ENCODE measurements at regions not wholly inside any gene's neighbourhood (a gene's known extent, or its start where the extent isn't known, plus 50 kb on each side); places are given as distances from the start of the nearest gene placed in this dataset.
"Not testable (repeated sequence)": the region's sequence is repeated elsewhere in the genome, so short reads cannot be mapped to it uniquely, and the experiment has no call there.

DNA sequence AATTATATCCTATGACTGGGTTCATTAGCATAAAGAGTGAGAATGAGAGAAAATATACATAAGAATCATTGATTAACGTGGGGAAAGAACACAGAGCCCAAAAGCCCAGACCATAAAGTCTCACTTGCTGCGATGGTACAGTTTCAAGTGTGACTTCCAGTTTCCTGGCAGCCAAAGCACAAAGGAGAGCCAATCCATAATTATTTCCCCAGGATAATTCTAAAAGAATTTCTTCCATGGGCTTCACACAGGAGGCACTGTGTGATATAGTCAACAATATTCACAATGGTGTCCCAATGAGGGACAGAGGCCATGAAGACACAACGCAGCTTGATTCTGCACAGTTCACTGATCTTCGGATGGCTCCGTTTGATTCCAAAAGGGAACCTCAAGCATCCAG, 321.6 kb downstream of the PLPP3 start:
- DNase-seq, result no peak

DNA sequence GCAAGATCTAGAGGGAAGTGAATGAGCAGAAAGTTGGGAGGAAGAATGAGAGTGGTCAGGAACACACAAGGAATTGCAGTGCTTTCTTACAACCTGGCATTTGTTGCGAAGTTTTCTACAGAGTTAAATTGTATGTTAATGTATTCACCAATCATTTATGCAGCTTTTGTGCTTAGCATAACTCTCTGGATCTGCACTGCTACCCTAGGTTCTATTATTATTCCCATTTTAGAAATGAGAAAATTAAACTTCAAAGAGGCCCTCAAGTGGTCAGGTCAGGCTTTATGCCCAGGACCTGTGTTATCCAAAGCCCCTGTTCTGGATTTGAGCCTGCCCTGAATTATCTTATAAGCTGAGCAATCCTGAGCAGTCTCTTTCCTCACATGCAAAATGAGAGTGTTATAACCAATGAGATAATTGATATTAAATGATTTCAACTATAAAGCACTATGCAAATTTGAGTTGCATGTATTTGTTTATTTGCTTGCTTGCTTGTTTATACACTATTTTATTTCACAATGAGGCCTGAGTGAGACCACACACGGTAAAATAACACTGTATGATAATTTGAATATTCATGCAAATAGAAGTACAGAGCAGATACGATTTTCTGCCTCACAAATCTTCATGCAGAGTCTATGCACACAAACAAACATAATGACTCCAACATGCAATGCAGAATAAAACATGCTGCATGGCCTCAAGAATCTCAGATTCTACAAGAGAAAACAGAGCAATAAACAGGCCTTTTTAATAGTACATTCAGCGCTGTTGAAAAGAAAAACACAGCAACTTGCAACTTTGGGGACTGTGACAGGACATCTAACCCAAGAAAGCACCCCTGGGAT, 323.0 kb downstream of the PLPP3 start:
- DNase-seq, result no peak

DNA sequence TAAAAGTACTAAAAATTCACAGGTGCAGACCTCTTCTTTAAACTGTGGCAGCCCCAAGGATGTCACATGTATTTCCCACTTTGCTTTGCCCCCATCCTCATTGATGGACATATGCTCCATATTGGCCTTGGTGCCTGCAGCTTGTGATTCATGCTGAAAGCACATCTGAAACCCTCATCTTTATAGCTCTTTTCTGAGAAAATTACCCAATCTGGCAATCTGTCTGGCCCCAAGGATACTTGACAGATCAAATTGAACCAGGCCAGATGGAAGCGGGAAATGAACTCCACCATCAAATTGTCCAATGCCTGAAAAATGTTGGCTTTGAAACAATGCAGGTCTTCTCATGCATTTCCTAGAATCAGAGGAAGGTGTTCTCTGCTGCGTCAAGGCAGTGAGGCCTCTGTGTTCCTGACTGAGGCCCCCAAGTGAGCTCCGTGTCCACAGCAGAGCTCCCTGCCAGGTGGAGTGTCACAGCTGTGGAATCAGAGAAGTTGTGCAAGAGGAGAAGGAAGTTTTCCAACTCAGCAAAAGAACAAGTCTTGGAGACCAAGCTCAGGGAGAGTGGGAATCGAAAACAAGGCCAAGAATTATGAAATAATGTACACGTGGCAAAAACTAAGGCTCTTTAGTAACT, 323.7 kb downstream of the PLPP3 start:
- DNase-seq, result no peak

DNA sequence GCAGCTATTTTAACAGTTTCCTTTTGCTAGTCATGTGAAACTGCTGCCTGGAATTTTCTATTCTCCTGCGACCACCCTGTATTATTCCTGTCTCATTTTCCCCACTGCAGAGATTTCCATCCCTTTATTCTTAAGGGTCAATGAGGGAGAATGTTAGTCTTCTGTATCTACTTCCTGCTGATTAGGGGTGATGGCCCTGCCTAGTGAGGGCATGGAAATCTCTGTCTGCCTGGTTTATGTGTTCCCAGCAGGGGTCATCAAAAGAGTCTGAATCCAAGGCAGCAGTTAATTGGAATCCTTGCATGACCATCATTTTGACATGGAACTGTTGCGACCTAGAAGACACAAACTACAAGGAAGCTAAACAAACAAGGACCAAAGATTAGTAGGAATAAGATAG, 325.2 kb downstream of the PLPP3 start:
- no peak for DNase-seq

DNA sequence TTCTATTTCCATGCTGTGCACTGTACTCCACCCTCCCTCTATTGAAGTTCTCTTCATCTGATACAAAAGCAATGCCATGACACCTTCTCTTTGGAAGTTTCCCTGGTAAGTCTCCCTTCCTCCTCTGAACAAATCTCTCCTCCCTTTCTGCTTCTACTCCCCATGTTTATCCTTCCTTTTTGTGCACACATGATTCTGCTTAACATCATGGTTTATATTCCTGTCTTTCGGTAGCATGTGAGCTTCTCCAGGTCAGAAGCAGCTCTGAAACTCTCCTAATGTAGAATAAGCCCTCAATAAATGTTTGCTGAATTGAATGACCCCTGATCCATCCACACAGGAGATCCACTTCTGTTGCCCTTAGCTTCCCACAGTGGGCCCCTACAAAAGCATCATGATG, 328.6 kb downstream of the PLPP3 start:
- DNase-seq, result no peak

DNA sequence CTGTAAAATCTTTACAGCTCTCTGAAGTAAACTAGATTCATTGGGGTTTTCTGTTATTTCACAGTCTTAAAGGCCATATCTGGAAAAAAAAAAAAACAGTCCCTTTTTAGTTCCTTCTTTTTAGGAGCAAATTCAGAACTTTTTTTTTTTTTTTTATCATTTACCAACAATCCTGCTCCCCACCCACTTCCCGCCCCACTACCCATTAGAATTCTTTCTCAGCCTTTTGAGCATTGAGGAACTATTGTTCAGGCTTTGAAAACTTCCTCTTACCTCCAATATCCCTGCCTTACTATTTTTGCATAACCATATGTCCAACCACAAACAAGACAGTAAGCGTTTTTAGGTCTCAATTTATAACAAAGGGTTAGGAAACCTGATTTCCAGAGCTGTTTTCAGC, 330.1 kb downstream of the PLPP3 start:
- DNase-seq, result no peak

DNA sequence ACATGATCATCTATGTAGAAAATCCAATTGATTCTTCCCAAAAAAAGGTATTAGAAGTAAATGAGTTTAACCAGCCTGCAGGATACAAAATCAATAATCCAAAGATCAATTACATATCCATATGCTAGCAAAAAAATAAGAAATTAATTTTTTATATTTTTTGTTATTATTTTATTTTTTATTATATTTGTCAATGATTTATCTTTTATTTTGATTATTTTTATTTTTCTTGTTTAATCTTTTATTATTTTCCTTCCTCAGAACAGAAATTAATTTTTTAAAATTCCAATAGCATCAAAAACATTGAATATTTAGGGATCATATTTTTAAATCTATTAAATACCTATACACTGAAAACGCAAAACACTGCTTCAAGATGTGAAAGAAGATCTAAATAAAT, 331.2 kb downstream of the PLPP3 start:
- DNase-seq, result no peak

DNA sequence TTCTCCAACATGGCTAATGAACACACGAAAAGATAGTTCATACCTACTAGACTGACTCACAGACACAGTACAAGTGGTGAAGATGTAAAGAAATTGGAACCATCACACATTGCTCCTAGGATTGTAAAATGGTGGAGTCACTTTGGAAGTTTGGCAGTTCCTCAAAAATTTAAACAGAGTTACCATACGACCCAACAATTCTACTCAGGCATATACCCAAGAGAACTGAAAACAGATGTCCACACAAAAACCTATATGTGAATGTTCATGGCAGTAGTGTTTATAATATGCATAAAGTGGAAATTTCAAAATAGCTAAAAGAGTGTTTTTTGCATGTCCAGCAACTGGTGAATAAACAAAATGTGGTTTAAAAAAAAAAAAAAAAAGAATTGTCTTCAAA, 332.6 kb downstream of the PLPP3 start:
- not testable (repeated sequence) for DNase-seq

DNA sequence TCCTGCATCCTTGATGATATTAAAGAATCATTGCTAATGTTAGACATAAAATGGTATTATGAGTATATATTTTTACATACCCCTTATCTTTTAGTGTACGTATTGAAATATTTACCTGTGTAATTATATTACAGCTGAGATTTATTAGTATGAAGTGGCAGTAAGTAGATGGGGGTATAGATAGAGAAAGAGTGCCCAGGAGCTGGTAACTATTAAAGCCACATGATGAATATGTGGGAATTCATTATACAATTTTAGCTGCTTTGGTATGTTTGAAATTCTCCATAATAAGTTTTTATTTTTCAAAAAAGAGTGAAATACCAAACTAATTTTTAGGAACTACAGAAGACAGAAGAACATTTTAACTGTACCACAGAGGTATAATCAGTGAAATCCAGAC, 339.0 kb downstream of the PLPP3 start:
- no peak for DNase-seq

DNA sequence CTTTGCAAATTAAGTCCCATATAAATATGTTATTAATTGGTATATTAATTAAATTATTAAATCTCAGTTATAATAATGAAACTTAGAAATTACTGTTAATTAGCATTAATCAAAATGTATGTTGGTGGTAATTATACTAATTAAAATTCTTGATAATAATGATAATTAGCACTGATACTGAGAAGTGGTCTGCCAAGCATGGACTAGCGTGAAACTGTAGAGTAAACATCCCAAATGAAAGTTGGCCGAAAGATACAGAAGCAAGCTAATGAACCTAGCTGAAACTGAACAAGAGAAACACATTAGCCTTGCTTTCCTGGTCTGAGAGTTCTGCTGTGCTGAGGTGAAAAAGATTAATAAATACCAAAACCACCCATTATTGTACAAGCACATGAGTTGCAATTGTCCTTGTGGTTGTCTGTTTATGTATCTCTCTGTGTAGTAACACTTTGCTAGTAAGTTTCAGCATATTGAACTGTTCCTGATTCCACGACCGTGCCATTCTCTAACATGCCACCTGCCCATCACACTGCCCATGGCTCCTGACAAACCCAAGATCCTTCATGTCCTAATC, 341.8 kb downstream of the PLPP3 start:
- DNase-seq, result no peak

DNA sequence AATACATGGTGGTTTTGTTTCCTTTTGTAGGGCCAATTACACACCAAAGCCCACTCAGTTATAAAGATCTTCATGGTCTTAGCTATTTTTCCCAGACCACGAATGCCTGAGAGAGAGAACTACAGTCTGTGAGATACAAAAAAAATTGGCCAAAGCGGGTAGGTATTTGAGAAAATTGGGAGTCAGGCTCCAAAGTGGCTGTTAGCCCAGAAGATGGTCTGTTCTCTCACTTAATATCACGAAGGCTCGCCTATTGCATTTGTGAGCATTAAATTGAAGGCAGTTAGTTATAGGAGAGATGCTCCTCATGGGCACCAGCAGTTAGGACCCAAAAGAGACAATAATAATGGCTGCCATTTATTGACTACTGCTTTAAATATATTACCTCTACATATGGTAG, 342.7 kb downstream of the PLPP3 start:
- no peak for DNase-seq

DNA sequence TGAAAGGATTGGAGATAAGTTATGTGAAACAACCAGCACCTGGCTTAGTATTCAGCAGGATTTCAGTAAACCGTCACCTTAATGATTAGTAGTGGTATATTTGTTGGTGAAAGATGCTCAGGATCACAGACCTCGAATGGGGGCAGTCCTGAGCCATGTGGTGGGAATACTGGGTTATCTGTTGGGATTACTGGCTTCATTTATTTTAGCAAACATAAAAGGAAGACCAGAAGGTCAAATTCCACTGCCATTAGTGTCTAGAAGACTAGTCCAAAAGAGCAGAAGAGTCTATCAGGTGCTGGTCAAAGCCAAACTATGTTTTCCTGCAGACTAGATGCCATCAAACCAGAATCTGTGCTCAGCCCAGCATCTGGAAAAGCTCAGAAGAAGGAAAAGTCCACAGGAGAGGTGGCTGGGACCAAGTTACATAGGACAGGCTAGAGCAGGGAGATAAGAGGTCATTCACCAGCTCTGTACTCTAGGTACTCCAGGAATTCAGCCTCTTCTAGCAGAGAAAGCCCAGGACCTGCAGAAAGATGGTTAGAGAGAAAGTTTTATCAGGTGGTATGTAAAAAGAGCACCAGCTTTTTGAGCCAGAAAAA, 343.4 kb downstream of the PLPP3 start:
- DNase-seq, result no peak

DNA sequence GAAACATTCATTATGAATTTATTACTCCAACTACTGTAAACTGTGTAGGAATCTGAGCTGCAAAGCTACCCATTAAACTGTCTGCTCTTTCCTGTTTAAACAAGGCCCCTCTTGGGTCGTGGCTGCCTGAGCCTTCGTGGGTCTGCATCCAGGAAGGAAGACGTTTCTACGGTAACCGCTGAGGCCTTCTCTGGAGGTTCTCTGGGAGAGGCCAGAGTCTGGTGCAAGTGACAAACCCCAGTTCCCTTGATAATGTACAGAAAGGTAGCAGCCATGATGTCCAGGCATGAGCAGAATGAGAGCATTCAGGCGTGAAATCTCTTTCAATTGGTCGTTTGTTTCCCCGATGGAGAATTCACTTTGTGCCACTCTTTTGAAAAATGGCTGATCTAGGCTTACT, 350.2 kb downstream of the PLPP3 start:
- DNase-seq, result no peak

DNA sequence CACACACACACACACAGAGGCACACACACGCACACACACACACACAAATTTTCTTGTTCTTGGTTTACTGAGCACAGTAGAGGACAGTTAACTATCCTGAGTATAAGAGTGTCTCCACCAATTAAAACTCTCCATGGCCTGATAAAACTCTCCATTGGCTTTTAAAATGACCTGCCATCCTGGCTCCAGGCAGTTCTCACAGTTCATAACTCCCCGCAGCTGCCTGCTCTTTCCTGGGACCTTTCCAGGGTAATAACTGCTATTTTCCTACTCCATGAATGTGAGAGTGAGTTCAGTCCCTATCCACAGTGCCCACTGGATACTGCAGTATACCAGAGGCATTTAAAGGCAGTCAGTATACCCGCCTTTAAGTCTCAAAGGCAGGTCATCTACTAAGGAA, 351.5 kb downstream of the PLPP3 start:
- DNase-seq, result no peak

DNA sequence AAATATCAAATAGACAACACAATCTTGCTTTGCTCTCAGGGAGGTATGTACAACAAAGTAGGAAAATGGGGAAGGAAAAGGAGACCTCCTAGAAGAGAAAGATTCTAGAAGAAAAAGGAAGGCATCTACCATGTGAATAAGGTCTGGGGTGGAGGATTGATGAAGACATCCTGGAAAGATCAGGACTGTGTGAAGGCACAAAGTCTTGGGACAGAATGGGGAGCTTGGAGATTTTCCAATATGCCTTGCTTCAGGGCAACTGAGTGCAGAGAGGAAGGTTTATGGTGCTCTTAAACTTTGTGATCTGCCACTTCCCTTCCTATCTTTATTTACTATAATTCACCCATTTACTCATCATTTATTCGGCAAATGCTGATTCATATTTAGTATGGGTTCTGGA, 352.0 kb downstream of the PLPP3 start:
- no peak for DNase-seq

DNA sequence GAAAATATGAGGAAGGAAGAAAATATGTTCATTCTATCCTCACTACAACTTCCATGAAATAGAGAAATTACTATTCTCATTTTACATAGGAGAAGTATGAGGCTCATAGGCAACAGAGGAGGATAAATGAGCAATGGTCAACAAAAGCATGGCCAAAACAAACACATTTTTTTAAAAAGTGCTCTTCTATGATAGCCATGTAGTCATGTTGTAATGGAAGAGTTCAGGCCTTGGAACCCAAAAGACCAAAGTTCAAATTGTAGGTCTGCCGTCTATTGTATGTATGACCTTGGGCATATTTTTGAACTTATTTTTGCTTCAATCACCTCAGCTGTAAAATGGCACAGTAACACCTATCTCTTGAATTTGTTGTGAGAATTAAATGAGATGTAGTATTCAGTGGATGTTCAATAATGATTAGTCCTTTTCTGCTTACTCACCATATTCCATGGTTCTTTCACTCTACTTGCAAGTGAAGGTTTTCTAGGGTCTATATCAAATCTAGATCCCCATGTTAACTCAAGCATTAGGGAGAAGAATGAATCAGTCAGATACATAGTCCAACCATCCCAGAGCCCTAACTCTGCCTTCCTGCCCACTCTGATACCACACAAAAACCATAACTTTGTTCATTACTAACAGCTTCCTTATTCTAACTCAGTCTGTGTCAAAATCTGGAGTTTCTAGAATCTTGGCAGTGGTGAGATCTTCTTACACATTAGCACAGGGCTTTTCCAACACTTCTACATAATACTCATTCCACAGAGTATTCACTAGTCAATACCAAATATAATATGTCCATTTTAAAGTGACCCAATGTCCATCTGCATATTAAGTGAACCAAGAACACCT, 353.2 kb downstream of the PLPP3 start:
- DNase-seq, result no peak

DNA sequence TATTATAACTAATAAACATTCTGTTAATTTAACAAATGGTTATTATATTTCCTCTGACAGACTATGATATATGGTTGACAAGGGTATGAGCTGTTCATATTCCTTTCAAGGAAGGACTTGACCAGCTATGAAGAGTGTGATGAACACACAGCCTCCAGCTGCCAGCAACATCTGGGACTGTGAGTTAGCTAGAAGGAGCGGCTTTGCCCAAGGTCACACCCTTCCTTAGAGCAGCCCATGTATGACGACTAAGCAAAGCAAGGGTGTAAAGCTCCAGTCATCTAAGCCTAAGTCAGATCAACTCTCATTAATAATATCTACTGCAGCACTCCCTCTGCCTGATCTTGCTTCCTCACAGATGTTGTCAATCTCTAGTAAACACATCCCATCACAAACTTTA, 355.4 kb downstream of the PLPP3 start:
- DNase-seq, result no peak

DNA sequence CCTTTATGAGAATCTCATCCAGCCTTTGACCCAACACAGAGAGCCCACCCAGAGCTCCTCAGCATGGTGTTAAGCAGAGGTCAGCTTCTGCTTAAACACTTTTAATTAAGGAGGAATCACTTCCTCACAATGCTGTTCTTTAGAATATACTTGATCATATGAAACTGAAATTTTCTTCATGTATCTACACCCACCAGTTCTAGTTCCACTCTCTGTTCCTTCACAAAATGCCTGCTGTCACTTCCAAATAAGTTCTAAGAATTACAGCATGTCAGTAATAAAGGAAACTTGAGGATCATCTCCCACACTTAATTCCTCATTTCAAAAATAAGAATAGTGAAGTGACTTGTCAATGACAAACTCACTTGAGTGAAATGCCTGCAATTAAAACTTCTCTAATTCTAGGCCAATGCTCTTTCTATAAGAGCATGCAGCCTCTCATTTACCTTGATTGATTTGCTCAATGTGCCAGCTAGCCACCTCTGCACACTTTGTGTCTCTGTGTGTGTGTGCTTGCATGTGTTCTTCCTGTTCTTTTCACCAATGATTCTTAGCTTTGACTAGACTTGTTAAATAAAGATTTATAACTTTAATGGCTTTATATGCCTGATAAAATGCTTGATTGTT, 356.3 kb downstream of the PLPP3 start:
- DNase-seq, result no peak

DNA sequence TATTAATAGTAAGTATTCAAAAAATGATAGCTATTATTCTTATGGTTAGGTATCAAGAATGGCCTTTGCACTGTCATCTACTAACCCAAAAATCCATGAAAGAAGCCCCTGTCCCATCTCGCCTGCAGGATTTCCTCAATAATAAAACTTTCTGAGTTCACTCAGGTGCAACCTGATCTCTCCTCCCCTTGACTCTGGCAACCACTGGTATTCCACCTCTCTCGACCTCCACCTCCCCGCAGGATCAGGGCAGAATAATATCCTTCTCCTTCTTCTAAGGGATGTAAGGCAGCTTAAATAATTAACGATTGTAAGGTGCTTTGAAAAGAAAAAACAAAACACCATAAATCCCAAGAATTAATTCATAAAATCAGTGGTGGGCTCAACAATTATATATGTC, 359.3 kb downstream of the PLPP3 start:
- DNase-seq, result no peak

DNA sequence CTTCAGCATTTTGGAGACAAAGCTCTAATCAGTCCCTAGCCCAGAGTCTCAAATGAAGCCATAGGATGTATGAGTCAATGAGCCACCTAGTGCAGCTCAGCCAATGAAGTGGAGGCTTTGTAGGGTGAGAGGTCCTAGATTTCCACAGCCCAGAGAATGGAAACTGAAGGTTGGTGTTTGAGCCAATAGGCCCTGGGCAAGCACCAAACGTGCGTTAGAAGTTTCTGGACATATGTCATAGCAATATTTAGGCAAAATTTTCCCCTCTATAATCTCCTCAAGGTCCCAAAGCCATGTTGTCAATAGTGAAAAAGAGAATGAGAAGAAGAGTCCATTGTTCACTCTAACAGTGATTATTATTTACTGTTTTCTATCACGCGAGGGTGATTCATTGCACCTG, 361.3 kb downstream of the PLPP3 start:
- no peak for DNase-seq

DNA sequence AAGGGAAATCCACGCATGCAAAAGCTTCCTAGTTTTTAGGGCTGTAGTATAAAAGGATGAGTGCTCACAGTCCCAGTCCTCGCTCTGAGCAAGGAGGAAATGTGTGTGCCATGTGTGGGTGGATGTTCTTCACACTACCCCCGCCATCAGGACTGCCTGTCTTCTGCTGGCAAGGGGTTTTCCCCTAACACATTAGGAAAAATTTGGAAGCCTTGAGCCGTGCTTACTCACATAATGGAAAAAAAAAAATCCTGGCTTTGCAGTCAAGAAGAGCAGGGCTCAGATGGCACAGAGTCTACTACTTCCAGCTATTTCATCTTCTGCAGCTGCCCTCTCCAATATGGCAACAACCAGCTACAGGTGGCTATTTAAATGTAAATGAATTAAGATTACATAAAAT, 363.1 kb downstream of the PLPP3 start:
- DNase-seq, result no peak

DNA sequence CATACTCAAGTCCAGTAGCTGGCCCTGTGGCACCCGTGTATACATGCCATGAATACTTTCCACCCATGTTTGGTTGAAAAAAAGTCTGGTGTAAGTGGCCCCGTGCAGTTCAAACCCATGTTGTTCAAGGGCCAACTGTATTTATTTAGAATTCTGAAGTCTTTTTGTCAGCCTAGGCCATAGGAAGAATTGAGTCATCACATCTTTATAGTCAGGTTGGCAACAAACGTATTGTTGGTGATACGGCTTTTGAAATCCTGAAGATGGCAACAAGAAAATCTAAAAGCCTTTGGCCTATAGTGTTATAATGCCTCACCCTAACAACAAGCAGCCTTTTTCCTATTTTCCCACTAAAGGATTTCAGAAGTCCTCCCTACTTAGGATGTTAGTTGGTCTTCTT, 363.6 kb downstream of the PLPP3 start:
- DNase-seq, result no peak

DNA sequence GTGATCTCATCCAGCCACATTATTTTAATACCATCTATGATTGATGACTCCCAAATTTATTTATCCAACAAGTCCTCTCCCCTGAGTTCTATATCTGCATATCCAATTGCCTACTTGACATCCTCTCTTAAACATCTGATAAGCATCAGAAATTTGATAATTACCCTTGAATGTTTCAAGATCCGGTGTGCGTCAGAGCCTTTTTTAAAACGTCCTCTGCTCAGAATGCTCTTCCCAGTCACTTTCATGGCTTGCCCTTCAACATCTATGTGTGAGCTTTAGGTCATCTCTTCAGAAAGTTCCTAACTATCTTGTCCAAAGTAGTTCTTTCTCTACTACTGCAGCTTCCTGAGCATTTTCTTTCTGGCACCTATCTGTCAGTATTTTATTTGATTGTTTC, 364.3 kb downstream of the PLPP3 start:
- no peak for DNase-seq

Measured in bone marrow (tissue), 2 donors.